OCI-LY7 (cell line): ENCODE measurements at regions not wholly inside any gene's neighbourhood (a gene's known extent, or its start where the extent isn't known, plus 50 kb on each side); places are given as distances from the start of the nearest gene placed in this dataset.

Source experiments
- EZH2phosphoT487 ChIP-seq: fragments of 200-600 bp; sonication (generic); IDR thresholded peaks from 2 replicates; pipeline ENCODE4 v1.6.1; 2018; ENCODE audit warnings: low read depth, borderline replicate concordance, mild to moderate bottlenecking, mixed run types, antibody characterized with exemption, low read length, moderate library complexity, mixed read lengths
- TF ChIP-seq, protein P1 (sequence below): fragments of 200-600 bp; sonication (generic); conservative IDR thresholded peaks from 2 replicates; pipeline ENCODE4 v1.5.1; 2014; ENCODE audit warnings: mild to moderate bottlenecking, antibody characterized with exemption, low read length, moderate library complexity, mixed read lengths

DNA sequence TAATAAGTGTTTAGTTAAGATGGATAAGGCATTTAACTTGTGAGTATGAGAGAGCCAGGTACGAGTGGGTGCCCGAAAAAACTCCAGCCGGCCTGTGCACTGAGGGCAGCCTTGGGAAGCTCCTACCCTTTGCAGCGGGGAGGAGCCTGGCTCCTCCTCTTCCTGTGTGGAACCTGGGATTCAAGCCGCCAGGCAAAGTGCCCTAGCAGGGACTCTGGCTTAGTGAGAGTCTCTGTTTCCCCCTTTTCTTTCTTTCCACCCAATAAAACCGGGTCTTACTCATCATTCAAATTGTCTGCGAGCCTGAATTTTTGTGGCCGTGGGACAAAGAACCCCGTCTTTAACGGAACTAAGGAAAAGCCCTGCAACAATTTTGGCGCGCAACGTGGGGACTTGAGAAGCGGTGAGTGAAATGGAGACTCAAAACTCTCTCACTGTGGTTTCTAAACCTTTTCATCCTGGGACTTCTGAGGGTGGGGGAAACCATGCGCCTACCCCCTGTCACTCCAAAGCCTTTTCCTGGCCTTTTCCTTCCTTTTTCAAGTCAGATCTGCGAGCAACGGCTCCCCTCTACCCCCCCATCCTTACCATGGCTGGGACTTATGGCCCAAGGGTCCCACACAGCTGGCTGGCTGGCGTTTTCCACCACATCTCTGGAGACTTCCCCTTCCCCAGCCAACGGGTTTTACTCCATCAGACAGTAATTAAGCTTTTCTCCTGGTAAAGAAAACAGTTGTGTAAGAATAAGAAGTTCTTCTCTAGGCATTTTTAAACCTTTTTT, 535.7 kb upstream of the ACO1 start:
- TF ChIP-seq, protein P1, sequence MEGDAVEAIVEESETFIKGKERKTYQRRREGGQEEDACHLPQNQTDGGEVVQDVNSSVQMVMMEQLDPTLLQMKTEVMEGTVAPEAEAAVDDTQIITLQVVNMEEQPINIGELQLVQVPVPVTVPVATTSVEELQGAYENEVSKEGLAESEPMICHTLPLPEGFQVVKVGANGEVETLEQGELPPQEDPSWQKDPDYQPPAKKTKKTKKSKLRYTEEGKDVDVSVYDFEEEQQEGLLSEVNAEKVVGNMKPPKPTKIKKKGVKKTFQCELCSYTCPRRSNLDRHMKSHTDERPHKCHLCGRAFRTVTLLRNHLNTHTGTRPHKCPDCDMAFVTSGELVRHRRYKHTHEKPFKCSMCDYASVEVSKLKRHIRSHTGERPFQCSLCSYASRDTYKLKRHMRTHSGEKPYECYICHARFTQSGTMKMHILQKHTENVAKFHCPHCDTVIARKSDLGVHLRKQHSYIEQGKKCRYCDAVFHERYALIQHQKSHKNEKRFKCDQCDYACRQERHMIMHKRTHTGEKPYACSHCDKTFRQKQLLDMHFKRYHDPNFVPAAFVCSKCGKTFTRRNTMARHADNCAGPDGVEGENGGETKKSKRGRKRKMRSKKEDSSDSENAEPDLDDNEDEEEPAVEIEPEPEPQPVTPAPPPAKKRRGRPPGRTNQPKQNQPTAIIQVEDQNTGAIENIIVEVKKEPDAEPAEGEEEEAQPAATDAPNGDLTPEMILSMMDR = no peak
- TF ChIP-seq EZH2phosphoT487 = no peak
